C1 segment of cervical spinal cord (tissue), 14 donors: ENCODE measurements at regions not wholly inside any gene's neighbourhood (a gene's known extent, or its start where the extent isn't known, plus 50 kb on each side); places are given as distances from the start of the nearest gene placed in this dataset.
"Not testable (repeated sequence)": the region's sequence is repeated elsewhere in the genome, so short reads cannot be mapped to it uniquely, and the experiment has no call there.

Source experiments
- DNase-seq, 14 donors: peaks; one replicate each; lab custom pipeline; 2025; lab: John Stamatoyannopoulos, UW

DNA sequence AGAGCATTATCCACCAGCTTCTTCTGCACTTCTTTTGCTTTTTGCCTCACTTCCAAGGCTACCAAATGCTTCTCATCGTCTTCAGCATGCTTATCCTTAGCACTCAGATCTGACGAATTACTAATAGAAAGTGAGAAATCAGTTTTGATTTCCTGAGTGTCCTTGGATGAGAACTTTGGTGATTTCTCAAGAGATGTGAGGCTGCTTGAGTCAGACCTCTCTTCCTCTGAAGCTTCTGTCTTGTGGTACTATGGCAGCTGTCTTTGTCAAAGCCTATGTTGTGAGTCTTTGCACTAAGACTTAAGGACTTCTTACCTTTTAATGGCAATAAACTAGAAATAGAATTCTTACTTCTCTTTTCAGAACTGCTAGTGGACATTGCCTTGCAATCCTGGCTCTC lies 169.9 kb downstream of the CPE start:
- DNase-seq: no peak

DNA sequence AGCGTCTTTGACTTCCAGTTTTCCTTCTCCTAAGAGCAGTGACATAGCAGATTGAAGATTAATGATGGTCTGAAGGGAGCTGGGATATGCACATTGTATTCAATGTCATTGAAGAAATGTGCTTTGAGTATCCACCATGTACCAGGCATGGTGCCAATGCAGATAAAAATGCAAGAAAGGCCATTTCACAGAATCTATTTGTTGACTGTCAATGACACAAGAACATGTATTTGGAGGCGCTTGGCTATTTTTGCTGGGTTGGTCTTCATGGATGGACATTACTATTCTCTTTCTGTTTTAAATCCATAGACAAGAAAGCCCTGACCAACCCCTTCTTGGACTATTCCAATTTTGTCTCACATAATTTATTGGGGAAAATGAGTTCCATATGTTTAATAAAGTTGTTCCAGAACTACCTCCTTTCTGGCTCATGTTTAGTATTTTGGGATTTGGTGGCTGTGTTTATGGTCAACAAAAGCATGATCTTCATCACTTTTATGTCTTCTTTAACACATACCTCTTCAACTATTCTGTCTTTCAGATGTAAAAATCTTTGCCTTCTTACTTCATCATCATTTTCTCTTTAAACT lies 174.5 kb downstream of the CPE start:
- no peak for DNase-seq

DNA sequence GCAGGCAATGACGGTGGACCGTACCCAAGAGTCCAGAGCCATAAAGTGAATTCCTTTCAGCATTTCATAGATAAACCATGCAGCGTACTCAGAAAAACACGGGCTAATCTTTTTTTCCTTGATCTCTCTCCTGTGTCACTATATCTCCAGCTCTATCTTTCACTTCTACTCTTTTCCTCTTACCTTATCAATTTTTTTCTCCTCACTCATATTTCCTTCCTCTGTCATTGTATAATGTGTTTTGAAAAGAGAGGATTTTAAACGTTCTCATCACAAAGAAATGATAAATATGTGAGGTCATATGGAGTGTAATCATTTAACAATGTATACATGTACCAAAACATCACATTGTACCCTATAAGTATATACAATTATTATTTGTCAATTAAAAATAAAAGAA lies 176.5 kb downstream of the CPE start:
- no peak for DNase-seq

DNA sequence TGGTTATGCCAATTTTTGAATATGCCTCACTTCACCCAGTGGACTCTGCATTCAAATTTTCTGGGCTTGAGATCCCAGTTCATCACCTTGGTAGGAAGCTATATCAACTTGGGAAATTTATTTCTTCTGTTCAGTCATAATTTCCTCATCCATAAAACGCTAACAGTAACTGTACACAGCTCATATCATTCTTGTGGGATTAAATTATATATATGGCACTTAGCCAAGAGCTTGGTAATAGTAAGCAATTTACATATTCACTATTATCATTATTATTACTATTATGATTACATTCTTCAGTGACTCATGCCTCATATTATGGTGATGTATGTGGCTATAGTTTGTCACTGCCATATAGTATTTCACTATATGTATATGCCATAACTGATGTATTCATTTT lies 177.6 kb downstream of the CPE start:
- DNase-seq: no peak

DNA sequence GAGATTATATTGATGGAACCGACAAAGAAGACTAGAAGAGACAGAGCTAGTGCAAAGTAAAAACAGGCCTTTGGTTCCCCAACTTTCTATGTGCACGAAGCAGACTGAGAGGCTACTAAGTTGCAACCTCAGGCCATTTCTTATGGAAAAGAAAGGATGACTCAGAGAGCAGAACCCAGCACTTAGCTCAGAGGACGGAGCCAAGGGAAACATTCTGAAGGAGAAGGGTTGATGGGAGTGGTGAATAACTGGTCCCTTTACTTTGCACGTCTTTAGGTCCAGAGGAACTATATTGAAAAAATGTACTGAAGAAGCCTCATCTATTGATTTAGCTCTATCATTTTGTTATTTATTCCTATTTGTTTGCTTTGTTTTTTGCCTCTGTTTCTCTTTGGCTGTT lies 182.1 kb downstream of the CPE start:
- no peak for DNase-seq

DNA sequence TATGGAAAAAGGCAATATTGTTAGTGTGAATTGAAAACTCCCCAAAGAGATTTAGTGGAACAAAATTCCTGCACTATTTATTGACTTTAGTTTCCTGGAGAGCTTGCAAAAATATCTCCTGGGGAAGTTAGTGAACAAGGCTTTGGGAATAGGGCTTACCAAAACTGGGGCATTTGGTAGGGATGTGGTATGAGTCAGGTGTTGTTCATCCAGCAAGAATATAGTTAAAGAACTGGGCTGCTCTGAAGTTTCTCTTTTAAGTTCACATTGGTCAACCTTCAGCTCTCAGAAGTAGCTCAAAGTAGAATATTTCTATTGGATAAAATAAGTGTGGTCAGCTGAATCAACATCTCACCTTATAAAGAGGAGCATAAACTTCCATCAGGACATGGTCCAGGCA lies 185.0 kb downstream of the CPE start:
- DNase-seq: no peak

DNA sequence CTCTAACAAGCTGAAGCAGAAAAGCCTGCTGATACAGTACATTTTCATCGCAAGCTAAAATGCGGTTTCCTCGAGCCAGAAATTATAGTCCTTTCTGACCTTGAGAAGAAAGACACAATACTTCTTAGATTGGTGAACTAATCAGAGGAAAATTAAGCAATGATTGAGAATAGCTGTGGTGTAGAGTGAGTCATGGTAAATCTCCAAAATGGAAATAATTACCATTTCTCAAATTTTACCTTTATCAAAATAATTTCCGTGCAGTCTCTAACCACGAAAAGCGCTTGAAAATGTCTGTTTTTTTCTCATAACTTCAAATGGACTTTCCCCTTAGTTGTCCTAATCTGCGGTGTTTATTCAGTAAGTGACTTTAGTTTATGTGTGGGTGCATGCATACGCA lies 190.2 kb downstream of the CPE start:
- DNase-seq: no peak

DNA sequence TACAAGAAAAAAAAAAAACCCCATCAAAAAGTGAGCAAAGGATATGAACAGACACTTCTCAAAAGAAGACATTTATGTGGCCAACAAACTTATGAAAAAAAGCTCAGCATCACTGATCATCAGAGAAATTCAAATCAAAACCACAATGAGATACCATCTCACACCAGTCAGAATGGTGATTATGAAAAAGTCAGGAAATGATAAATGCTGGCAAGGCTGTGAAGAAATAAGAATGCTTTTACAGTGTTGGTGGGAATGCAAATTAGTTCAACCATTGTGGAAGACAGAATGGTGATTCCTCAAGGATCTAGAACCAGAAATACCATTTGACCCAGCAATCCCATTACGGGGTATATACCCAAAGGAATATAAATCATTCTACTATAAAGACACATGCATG lies 192.7 kb downstream of the CPE start:
- not testable (repeated sequence) for DNase-seq

DNA sequence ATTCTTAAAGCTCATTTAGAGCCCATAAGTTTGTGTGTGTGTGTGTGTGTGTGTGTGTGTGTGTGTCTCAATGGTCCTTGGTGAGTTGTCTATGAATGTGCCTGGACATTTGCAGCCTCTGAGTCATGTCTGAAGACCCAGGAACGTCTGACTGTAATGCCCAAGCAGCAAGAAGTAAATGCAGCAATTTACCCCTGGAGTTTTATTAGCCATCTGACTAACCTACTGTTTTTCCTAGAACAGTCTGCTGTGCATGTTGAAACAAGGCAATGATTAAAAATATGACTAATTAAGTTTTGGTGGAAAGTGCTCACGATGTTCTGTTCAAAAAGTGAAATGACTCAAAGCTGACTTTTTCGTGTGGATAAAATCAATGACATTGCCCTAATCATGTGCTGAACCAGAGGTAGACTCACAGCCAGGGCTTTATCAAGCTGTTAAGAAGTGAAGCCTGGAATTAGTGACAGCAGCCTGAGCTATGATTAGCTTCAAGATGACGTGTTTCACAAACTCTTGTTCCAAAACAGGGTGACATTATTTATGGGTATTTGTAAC lies 201.6 kb downstream of the CPE start:
- no peak for DNase-seq

DNA sequence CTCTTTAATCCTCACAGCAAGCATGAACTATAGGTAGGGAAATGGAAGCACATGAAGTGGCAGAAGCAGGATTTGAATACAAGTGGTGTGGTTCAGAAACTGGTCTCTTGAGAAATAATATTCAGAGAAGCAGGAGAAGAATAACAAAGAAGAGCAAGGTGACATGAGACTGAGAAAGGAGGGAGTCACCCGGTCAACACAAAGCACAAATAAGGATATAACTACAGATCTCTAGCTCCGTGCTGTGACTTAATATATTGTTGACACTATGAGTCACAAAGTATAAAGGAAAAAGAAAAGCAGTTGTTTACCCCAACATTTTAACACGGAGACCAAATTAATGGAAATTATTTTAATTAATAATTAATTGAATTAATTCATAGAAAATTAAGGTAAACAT lies 204.5 kb downstream of the CPE start:
- DNase-seq: no peak

DNA sequence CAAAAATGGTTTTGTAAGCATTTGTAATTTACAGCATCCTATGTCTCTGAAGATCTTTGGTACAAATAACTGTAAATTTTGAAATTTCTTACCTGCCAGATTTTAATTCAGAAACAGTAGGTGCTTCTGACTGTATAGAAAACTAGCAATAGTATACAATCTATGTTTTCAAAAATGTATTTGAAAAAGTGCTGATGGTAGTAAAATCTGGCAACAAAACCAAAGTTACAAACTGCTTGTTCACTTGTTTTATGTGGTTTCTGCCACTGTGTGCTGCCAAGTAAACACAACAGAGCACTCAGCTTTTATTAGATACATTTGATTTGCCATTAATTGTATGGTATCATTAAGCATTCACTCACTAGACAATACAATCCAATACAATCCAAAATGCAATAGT lies 206.1 kb downstream of the CPE start:
- DNase-seq: no peak

DNA sequence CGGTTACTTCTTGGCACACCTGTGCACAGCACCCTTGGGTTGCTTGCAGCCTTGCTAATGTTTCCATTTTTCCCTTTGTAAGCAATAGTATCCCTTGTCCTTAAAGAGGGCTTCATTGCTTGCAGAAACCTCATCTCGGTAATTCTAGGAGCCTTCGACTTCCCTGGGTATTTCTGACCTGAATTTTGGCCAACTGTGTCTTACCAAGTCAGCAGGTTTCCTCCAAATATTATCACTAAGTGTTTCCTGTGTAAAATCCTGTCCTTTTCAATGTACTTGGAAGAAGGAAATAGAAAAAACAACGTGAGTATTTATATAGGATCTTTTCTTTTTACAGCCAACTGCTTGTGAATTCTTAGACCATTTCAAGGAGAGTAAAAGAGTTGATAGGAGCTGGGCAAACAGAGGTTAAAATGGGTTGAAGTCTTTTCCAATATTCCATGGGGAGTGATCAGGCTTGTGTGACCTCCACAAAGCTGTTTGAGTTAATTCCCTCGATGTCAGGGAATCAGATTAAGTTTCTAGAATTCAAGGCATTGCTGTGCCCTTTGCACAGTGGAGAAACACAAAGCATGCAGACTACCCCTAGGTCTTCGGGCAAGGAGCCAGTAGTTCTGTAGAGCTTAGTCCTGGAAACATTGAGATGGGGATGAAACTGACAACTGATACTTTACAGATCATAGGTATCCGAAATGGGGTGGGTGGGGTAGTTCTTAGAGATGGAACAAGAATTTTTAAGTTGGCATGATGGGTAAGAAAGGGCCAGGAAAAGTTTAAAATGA lies 209.9 kb downstream of the CPE start:
- no peak for DNase-seq

DNA sequence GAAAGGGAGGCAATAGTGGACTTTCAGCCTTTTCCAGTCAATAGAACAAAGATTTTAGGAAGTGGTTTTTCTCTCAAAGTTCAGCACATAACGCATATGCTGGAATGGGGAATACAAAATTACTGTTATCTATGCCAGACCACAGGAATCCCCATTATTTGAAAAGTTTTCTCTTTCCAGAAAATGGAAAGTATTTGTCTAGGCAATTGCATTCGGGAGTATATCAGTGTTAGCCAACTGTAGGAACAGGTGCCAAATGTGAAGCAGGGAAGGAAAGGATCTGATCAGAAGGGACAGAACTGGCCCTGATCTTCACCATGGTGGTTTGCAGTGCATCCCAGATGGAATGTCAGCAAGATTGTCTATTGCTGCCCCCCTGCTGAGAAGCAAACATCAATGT lies 213.6 kb downstream of the CPE start:
- DNase-seq: no peak

DNA sequence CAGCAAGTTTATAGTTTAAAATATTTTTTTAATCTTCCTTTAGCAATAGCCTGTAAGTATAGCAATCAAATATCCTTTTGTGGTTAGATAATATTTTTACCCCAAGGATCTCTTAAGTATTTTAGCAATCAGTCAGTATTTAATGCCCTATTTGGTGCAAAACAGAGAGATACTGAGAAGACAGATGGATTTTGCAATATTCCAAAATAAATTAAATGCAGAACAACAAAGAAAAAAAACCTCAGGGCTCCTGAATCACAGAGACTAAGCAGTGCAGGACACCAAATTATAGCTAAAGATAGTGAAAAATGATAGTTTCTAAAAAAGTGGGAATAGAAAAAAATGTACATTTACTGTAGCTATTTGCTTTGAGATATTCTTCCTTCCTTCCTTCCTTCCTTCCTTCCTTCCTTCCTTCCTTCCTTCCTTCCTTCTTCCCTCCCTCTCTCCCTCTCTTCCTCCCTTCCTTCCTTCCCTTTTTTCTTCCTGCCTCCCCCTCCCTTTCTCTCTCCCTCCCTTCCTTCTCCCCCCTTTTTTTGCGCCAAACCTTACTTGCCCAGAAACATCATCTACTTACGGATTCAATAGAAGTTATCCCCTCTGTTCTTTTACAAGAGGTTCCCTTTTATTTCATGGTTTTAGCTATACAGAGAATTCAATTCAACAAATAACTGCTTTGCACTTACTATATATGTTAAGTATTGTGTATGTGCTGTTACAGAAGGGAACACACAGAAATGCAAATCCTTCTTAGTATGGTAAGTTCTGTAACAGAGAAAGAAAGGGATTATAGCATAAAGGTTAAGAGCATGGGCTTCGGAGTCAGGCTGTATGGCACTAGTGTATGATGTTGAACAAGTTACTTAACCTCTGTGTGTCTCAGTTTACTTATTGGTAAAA lies 219.0 kb downstream of the CPE start:
- no peak for DNase-seq

DNA sequence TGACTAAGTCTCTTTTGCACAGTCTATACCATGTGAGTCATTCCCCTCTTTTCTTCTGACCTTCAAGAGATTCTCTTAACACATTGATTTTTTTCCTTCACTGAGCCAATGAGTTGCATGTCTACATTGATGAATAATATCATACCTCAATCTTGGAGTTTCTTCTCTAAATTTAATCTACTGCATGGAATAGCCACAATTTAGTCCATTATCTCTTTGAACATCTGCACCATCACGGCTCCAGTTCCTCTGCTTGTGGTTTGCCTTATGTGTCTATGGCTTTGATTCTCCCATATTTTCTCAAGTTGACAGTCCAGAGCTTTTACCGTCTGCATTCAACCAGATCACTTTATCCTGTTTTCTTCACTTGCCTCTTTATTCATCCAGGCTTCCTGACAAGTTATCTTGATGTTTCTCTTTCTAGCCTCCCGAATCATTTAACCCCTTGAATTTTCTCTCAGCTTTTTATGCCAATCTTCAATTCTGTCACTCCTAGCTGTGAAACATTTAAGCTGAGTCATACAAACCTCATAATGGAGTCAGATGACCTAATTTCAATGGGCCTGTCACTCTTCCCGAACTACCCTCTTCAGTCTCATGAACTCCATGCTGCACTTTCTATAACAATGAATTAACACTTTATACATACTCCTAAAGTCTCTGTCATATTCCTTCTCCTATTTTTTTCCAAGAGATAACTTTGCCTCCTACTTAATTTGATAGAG lies 222.3 kb downstream of the CPE start:
- DNase-seq: no peak

DNA sequence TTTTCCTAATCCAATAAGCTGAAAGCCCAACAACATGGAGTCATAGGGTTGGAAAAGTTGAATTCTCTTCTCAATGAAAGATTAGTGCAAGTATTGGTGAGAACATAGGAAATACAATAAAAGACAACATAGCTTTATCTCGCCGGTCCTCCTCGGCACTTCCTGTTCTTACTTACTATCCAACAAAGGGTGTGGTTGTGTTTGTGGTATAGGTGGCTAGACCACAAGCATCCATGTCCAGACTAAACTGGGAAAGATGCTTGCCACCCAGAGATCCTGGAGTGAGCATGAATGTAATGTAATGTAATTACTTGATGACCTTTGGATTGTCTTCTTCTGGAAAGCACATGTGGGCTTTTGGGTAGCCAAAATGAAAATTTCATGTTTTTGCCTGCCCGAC lies 223.8 kb downstream of the CPE start:
- no peak for DNase-seq

DNA sequence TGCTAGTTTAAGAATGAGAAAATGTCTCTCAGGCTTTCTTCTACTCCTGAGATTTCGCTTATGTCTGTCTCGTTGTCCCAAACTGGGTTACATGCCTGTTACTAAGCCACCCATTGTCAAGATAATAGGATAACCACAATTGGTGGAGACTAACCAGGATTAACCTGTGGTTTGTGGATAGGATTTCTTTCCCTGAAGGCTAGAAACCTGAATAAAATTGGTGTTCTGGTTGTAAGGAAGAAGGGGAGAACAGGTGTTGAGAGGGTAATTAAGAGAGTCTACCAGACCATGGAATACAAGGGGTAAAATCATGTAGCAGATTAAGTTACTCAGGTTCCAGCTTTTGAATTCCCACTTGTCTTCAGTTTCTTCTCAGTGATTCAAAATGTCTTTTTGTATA lies 225.4 kb downstream of the CPE start:
- DNase-seq: no peak

DNA sequence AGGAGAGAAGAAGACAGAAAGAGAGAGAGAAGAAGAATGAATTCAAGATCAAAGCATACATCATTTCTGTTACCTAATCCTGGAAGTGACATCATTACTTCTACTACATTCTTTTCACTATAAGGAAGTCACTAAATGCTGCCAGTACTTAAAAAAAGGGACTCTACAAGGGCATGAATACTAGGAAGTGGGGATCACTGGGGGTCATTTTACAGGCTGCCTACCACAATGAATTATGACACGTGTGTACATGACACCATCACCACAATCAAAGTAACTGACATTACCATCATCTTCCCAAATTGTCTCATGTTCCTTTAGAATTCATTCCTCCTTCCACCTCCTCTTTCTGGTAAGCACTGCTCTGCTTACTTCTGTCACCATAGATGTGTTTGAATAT lies 227.0 kb downstream of the CPE start:
- no peak for DNase-seq

DNA sequence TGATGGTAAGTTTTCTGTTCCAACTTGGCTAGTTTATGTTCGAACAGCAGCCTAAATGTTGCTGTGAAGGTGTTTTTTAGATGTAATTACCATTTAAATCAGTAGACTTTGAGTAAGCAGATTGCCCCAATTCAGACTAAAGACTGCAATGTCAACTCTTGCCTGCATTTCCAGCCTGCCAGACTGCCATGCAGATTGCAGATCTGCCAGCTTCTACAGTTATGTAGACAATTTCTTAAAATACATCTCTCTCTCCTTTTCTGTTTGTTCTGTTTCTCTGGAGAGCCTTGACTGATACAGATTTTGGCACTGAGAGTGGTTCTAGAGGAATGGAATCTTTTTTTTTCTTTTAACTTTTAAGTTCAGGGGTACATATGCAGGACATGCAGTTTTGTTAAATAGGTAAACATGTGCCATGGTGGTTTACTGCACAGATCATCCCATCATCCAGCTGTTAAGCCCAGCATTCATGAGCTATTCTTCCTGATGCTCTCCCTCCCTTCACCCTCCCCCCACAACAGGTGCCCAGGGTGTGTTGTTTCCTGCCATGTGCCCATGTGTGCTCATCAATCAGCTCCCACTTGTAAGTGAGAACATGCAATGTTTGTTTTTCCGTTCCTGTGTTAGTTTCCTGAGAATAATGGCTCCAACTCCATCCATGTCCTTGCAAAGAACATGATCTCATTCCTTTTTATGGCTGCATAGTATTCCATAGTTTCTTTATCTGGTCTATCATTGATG lies 227.8 kb downstream of the CPE start:
- no peak for DNase-seq

DNA sequence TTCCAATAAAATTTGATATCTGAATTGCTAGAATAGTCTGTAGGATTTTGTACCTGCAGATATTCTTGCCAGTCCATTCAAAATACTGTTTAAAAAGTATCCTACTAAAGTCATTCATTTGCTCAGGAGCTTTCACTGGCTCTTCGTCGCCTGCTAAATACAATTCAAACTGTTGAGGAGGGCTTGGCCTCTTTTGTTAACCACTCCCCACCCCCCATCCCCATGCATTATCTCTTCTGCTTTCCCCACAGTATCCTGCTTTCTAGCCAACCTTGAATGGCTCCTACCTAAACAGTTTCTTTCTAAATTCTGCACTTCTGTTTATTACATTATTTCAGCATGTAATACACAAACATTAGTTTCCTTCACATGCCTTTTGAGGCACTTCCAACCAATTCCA lies 230.8 kb downstream of the CPE start:
- DNase-seq: no peak
